Activated naive CD4-positive, alpha-beta T cell treated with anti-CD3 and anti-CD28 coated beads for 36 hours (primary cell): ENCODE measurements at regions not wholly inside any gene's neighbourhood (a gene's known extent, or its start where the extent isn't known, plus 50 kb on each side); places are given as distances from the start of the nearest gene placed in this dataset.
"Not testable (repeated sequence)": the region's sequence is repeated elsewhere in the genome, so short reads cannot be mapped to it uniquely, and the experiment has no call there.

ENCODE experiments used
- CTCF ChIA-PET: fragments of 350-600 bp; sonication (Branson Sonifier 250); formaldehyde crosslinking; loops from one replicate; lab custom pipeline; 2021; ENCODE audit warnings: antibody characterized with exemption; lab: Charles Lee
- DNase-seq: peaks from one replicate; pipeline ENCODE4 v3.0.0-alpha.2; 2020
- H3K27ac Mint-ChIP-seq: one replicate; pipeline ENCODE4 v1.8.0; 2021; ENCODE audit warnings: mild to moderate bottlenecking, mixed read lengths
- H3K27me3 Mint-ChIP-seq: one replicate; pipeline ENCODE4 v1.8.0; 2021; ENCODE audit warnings: low read depth, mixed read lengths
- H3K36me3 Mint-ChIP-seq: one replicate; pipeline ENCODE4 v1.8.0; 2021; ENCODE audit warnings: low read depth, mixed read lengths
- H3K4me1 Mint-ChIP-seq: one replicate; pipeline ENCODE4 v1.8.0; 2021; ENCODE audit warnings: low read depth, mixed read lengths
- H3K4me3 Mint-ChIP-seq: one replicate; pipeline ENCODE4 v1.8.0; 2021; ENCODE audit warnings: mild to moderate bottlenecking, moderate library complexity, mixed read lengths
- H3K9me3 Mint-ChIP-seq: one replicate; pipeline ENCODE4 v1.8.0; 2021; ENCODE audit warnings: mixed read lengths
- intact Hi-C: fragments of 100-400 bp; cut with micrococcal nuclease; formaldehyde crosslinking; loops from one replicate; pipeline ENCODE4 v1.15.1; 2023

- Mint-ChIP-seq H3K4me1 (no peaks in the 10 kb centered on the region), H3K36me3 (no peaks in the 10 kb centered on the region), H3K27me3 (no peaks in the 10 kb centered on the region), H3K4me3 (no peak overlapping the region), H3K9me3 (peaks cover 12% of the 10 kb centered on the region), H3K27ac (no peak overlapping the region)
- no peak for DNase-seq
- intact Hi-C loops = no loop called here
- CTCF ChIA-PET = no interaction called here
Measured at GRCh38 chr5:166594567-166594966, 1696.9 kb upstream of the WWC1 start.

- intact Hi-C loops = no loop called here
- no peak for DNase-seq
- no peaks in the 10 kb centered on the region for H3K27me3 Mint-ChIP-seq
- H3K4me3 Mint-ChIP-seq = no peak overlapping the region
- CTCF ChIA-PET = no interaction called here
- H3K27ac Mint-ChIP-seq = no peak overlapping the region
- H3K9me3 Mint-ChIP-seq = peaks cover 16% of the 10 kb centered on the region
- no peaks in the 10 kb centered on the region for H3K4me1 Mint-ChIP-seq
- H3K36me3 Mint-ChIP-seq = no peaks in the 10 kb centered on the region
Measured at GRCh38 chr5:166595274-166595951, 1696.0 kb upstream of the WWC1 start.

- intact Hi-C loops = no loop called here
- Mint-ChIP-seq H3K4me3 (no peak overlapping the region), H3K27ac (no peak overlapping the region), H3K27me3 (no peaks in the 10 kb centered on the region), H3K4me1 (no peaks in the 10 kb centered on the region), H3K9me3 (peaks cover 16% of the 10 kb centered on the region), H3K36me3 (no peaks in the 10 kb centered on the region)
- no peak for DNase-seq
- CTCF ChIA-PET = no interaction called here
Measured at GRCh38 chr5:166596043-166596442, 1695.4 kb upstream of the WWC1 start.

GRCh38 chr5:166602271-166602670, 1689.2 kb upstream of the WWC1 start:
- DNase-seq = no peak
- intact Hi-C loops = no loop called here
- CTCF ChIA-PET = no interaction called here
- Mint-ChIP-seq H3K4me1 (no peaks in the 10 kb centered on the region), H3K27ac (no peak overlapping the region), H3K27me3 (no peaks in the 10 kb centered on the region), H3K4me3 (no peak overlapping the region), H3K9me3 (peaks cover 12% of the 10 kb centered on the region), H3K36me3 (no peaks in the 10 kb centered on the region)

GRCh38 chr5:166617507-166617906, 1673.9 kb upstream of the WWC1 start:
- Mint-ChIP-seq H3K27me3 (no peaks in the 10 kb centered on the region), H3K9me3 (peaks cover 11% of the 10 kb centered on the region), H3K27ac (no peak overlapping the region), H3K36me3 (no peaks in the 10 kb centered on the region), H3K4me1 (no peaks in the 10 kb centered on the region), H3K4me3 (no peak overlapping the region)
- CTCF ChIA-PET = no interaction called here
- DNase-seq = no peak
- intact Hi-C loops = no loop called here

- Mint-ChIP-seq H3K4me1 (no peaks in the 10 kb centered on the region), H3K4me3 (no peak overlapping the region), H3K27me3 (no peaks in the 10 kb centered on the region), H3K36me3 (no peaks in the 10 kb centered on the region), H3K9me3 (peaks cover 13% of the 10 kb centered on the region), H3K27ac (no peak overlapping the region)
- no peak for DNase-seq
- CTCF ChIA-PET = no interaction called here
- intact Hi-C loops = no loop called here
Measured at GRCh38 chr5:166618526-166618925, 1672.9 kb upstream of the WWC1 start.

GRCh38 chr5:166624573-166624972, 1666.9 kb upstream of the WWC1 start:
- Mint-ChIP-seq H3K27me3 (no peaks in the 10 kb centered on the region), H3K27ac (no peak overlapping the region), H3K9me3 (peaks cover 6% of the 10 kb centered on the region), H3K36me3 (no peaks in the 10 kb centered on the region), H3K4me1 (no peaks in the 10 kb centered on the region), H3K4me3 (no peak overlapping the region)
- CTCF ChIA-PET = no interaction called here
- intact Hi-C loops = no loop called here
- DNase-seq = no peak

- intact Hi-C loops = no loop called here
- CTCF ChIA-PET = no interaction called here
- no peak for DNase-seq
- Mint-ChIP-seq H3K36me3 (no peaks in the 10 kb centered on the region), H3K4me3 (no peak overlapping the region), H3K9me3 (peaks cover 6% of the 10 kb centered on the region), H3K4me1 (no peaks in the 10 kb centered on the region), H3K27ac (no peak overlapping the region), H3K27me3 (no peaks in the 10 kb centered on the region)
Measured at GRCh38 chr5:166625210-166625865, 1666.1 kb upstream of the WWC1 start.

- H3K4me3 Mint-ChIP-seq = no peak overlapping the region
- no peak for DNase-seq
- intact Hi-C loops = no loop called here
- no peaks in the 10 kb centered on the region for H3K4me1 Mint-ChIP-seq
- CTCF ChIA-PET = no interaction called here
- no peaks in the 10 kb centered on the region for H3K36me3 Mint-ChIP-seq
- H3K27ac Mint-ChIP-seq = no peak overlapping the region
- peaks cover 1% of the 10 kb centered on the region for H3K9me3 Mint-ChIP-seq
- H3K27me3 Mint-ChIP-seq = no peaks in the 10 kb centered on the region
Measured at GRCh38 chr5:166637295-166637694, 1654.2 kb upstream of the WWC1 start.

- Mint-ChIP-seq H3K4me1 (no peaks in the 10 kb centered on the region), H3K27me3 (no peaks in the 10 kb centered on the region), H3K4me3 (no peak overlapping the region), H3K36me3 (peaks cover 2% of the 10 kb centered on the region), H3K27ac (no peak overlapping the region), H3K9me3 (peaks cover 3% of the 10 kb centered on the region)
- no peak for DNase-seq
- CTCF ChIA-PET = no interaction called here
- intact Hi-C loops = no loop called here
Measured at GRCh38 chr5:166639151-166639550, 1652.3 kb upstream of the WWC1 start.

- H3K36me3 Mint-ChIP-seq, CTCF ChIA-PET: not testable (repeated sequence)
Measured at GRCh38 chr5:166640136-166640535, 1651.3 kb upstream of the WWC1 start.

GRCh38 chr5:166648736-166649135, 1642.7 kb upstream of the WWC1 start:
- Mint-ChIP-seq H3K27me3 (no peaks in the 10 kb centered on the region), H3K27ac (no peak overlapping the region), H3K4me3 (no peak overlapping the region), H3K36me3 (no peaks in the 10 kb centered on the region), H3K9me3 (peaks cover 3% of the 10 kb centered on the region), H3K4me1 (no peaks in the 10 kb centered on the region)
- CTCF ChIA-PET = interaction anchor here (0.6 kb wide), 1 partner anchor 1562 kb away, joined by 3 read pairs; no protein-coding TSS in a partner anchor
- intact Hi-C loops = no loop called here
- no peak for DNase-seq

More at GRCh38 chr5:166640136-166640535, 1651.3 kb upstream of the WWC1 start:
- H3K4me3 Mint-ChIP-seq, intact Hi-C loops, H3K9me3 Mint-ChIP-seq, H3K4me1 Mint-ChIP-seq, H3K27ac Mint-ChIP-seq, DNase-seq, H3K27me3 Mint-ChIP-seq: not testable (repeated sequence)

- Mint-ChIP-seq H3K4me1 (no peaks in the 10 kb centered on the region), H3K4me3 (no peak overlapping the region), H3K36me3 (no peaks in the 10 kb centered on the region), H3K27me3 (no peaks in the 10 kb centered on the region), H3K9me3 (peaks cover 6% of the 10 kb centered on the region), H3K27ac (no peak overlapping the region)
- DNase-seq = no peak
- CTCF ChIA-PET = no interaction called here
- intact Hi-C loops = no loop called here
Measured at GRCh38 chr5:166649676-166650075, 1641.8 kb upstream of the WWC1 start.
